GM18511 (cell line): ENCODE measurements at regions not wholly inside any gene's neighbourhood (a gene's known extent, or its start where the extent isn't known, plus 50 kb on each side); places are given as distances from the start of the nearest gene placed in this dataset.

Experiments used
- ATAC-seq: cut with Tn5 transposase; IDR thresholded peaks from one replicate; pipeline ENCODE4 v1.9.1; 2021; ENCODE audit warnings: mild to moderate bottlenecking, moderate library complexity; ENCODE audit not compliant: unreplicated experiment

DNA sequence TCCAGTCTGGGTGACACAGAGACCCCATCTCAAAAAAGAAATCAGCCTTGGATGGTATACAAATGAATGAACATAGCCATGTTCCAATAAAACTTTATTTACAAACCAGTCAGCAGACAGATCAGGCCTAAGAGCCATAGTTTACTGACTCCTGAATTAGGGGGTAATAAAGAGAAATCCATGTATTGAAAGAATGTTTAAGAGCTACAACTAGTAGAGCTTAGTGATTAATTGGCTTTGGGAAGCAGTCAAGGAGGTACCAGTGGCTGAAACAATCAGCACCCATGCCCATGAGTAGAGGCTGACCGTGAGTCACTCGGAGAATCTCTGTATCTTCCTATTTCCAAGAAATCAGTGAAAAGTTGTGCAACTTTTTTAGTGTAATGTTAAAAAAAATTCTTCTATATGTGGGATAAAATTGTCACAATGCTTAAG is 223.6 kb upstream of the RREB1 start:
- ATAC-seq = no peak

DNA sequence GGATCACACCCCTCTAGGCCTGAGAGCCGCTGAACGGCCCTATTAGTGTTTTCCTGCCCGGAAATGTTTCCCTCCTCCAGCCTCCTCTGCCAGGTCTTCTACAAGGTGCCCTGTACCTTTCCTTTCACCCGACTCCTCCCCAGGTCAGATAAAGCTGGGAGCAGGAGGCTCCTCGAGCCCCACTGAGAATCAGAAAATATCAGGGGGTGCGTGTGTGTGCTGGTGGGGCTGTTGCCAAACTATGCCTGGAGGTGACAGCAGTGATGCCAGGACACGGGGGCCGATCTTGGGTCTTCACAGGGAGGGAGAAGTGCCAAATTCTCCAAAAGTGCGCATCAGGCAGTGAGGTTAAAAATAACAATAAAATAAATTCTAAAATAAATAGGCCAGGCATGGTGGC is 222.8 kb upstream of the RREB1 start:
- no peak for ATAC-seq

DNA sequence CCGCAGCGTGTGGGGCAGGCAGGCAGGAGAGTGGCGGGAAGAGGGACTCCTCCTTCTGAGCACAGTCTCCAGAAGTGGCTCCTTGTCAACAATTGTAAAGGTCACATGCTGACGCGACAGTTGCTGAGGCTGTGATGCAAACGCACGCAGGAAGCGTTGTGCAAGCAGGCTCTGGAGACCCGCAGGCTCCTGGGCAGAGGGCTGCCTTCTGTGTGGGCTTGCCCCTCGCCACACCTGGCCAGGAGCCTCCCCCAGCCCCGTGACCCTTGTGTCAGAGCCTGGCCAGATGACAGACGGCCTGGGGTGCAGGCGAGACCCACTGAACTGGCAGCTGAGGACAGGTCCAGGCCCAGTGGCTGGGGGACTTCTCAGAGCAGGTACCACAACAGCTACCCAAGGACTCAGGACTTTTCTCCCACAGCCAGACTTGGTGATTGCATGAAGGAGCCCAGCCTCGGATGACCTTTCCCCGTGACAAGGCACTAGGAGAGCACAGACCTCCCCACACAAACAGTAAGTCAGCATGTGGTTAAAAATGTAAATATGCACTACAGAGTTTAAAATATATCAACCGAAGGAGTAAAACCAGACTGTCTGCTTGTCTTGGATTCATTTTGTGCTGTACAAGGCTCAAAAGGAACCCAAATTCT is 222.1 kb upstream of the RREB1 start:
- ATAC-seq = no peak

DNA sequence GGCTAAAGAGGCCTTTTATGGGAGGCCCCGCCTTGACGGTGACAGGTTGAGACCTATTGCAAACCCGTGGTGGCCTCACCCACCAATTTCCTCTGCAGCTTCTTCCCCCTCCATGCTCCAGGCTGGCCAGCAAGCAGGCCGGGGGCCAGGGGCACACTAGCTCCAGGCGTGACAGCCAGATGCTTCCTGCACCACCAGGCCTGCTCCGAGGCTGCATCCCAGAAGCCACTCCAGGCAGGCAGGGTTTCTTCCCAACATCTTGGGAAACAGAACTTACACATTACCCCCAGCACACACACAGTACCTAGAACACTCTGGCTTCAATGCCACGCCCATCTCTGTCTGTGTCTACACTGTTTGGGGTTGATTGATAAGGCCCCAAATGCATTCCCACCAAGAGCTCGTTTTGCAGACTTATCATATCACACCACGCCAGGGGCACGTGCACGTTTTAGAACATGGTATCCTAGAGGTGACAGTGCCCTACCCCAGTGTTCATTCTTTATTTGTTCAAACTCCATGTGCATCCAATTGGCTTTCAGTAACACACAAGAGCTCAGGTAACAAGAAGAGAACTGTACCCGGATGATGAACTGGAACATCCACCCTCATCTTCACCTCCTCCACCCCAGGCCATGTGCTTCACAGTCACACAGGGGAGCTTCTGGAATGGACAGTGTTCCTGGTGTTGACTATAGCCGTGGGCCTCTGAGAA is 221.4 kb upstream of the RREB1 start:
- ATAC-seq = no peak

DNA sequence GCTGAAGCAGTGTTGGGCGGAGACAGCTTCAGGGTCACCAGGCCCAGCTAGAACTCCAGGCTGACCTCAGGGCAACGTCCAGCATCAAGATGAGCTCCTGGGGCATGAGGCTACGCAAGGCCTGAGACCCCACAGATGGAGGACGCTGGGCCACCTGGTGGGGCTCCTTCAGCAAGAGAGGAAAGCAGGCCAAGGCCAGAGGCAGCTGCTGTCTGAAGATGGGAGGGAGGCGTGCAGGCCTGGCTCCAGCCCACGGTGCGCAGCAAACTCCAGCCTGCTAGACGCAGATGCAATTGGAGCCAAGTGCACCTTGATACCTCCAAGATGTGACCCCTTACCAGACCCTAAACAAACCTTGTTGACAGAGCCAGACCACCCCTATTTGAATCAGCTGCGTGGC is 220.9 kb upstream of the RREB1 start:
- no peak for ATAC-seq

DNA sequence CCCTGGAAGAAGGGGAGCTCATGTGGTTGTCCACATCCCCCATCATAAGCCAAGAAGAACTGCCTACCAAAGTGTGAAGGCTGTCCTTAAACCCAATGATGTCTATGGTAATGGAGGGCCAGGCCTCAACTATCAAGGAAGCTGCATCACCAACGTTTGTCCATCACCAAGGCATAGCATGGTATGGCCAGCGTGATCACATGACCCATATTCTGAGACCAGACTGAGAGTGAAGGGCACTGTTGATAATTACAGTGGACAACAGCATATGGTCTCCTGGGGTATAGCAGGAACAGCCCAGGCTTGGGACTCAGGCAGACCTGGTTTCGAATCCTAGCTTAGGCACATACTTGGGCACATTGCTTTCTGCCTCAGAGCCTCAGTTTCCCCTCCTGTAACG is 218.2 kb upstream of the RREB1 start:
- no peak for ATAC-seq

DNA sequence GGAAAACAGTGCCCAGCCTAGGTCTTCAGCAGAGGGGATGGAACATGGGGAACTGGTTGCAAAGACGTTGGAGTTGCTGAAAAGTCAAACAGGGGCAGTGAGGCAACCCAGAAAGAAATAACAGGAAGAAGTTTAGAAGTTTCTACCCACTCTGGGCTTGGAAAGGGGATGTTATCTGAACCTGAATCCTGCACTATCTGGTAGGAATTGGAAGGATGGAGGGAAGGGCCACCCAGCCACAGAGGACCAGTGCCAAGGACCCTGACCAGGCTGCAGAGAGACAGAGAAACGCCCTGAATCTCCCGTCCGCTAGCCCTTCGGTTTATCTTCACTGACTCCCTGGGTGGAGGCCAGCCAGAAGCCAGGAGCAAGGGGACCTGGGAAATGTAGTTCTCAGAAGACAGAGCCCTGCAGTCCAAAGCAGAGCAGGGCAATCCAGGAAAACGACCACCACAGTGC is 217.3 kb upstream of the RREB1 start:
- no peak for ATAC-seq

DNA sequence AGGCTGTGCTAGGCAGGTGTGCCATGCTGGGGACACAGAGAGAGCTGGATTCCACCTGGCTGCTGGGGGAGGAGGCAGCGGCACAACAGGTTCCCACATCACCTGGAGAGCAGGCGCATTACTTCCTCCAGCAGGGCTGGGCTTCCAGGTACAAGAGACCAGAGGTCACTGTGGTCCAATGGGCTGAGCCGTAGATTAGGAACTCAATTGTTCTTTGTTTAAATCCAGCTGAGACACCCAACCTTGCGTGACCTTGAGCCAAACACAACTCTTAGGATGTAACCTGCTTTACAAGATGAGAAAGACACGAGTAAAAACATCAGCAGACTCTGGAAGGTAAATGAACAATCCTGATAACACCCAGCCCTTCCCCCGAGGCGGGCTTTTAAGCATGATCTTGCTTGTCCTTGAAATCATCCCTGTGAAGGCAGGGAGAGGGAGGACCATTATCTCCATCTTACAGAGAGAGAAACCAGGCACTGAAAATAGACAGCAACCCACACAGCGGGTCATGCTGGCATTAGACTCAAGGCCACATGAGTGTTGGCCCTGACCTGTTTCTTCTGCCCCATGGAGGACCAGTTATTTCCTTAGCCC is 216.5 kb upstream of the RREB1 start:
- ATAC-seq = no peak

DNA sequence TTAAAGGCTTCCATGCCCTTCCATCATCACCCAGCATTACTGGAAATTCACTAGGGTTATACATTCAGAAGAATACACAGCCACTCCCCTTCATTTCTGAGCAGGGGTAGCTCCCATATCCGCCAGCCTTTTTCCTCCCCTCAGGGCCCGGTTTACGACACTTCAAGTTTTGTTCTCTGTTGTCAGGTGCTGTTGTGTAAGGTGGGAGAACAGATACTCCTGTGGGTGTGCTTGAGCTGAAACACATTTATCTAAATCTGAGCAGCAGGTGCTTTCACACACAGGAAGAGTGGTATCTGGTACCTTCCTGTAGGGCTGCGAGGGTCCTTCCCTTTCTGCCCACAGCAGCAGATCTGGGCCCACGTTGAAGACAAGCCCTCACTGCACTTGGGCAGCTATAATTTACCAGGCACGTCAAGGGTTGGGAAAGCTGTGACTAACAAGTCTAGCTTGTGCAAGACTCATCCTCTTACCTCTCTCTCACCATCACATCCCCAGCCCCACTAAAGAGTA is 215.8 kb upstream of the RREB1 start:
- ATAC-seq = no peak

DNA sequence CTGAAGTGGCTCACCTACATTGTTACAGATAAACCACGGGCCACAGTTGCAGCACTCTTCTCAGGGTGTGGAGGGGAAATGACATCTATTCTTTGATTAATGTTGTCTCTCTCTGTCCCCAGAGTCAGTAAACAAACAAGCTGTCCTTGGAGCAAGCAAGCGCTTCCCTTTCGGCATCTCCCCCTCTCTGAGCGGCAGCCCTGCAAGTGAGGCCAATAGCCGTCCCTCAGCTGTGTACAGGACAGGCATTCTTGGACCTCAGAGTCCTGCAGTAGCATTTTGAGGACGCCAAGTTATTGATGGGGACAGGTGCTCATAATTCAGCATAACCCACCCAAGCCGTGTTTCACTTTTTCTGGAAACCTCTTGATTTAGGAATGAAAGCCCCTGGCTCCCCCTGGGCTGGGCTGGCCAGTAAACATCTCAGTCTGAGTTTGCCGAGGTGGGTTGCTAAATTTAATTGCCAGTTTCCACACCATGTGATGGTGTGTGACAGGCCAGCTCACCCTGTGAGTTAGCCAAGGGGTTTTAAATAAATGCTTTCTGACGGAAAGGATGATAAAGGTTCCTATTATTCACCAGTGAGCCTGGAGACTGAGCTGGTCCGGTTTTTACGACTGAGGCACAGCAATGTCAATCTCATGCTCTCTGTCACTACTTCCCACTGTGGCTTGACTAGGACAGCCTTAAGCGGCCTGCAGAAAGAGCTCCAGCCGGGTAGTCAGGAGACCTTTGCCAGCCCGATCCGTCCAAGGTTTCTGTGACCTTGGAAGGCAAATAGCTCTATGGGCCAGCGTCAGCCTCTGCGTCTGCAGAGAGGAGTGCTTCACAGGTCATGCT is 214.8 kb upstream of the RREB1 start:
- no peak for ATAC-seq

DNA sequence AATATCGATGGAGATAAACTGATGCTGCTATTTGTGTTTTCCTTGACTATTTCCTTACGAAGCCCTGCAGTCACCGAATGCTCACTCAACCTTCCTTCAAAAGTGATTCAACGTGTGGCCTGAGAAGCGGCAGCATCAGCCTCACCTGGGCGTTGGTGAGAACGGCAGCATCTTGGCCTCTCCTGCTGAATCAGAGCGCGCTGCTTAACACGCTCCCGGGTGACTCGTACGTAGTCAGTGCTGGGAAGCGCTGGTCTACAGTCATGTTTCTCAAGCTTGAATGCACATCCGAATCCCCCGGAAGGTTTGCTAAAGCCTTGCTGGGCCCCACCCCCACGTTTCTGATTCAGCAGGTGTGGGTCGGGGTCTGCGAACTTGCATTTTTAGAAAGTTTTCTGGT is 214.1 kb upstream of the RREB1 start:
- ATAC-seq = no peak

DNA sequence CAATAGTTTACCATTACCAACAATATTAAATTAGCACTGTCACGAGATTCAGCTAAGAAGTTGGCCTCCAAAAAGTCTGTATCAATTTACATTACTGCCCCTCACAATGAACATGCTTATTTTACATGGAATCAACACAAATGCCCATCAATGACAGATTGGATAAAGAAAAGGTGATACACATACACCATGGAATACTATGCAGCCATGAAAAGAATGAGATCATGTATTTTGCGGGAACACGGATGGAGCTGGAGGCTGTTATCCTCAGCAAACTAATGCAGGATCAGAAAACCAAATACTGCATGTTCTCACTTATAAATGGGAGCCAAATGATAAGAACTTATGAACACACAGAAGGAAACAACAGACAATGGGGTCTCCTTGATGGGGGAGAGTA is 211.8 kb upstream of the RREB1 start:
- ATAC-seq = no peak

DNA sequence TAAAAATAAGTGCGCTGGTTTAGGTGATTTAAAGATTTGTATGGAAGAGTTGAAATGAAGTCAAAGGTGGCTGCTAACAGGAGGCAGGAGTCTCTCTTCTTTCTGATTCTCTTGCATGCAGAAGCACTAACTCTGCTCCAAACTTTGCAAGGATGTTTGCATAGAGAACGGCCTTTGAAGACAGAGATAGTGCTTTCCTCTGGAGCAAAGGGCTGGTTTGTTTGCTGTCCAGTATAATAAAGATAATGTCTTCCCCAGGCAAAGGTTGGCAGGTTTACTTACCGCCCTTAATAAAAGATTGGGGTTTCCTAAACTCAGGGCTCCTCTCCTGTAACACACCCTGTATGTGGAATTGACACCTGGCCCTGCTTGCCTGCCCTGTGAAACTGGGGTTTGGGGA is 210.6 kb upstream of the RREB1 start:
- no peak for ATAC-seq

DNA sequence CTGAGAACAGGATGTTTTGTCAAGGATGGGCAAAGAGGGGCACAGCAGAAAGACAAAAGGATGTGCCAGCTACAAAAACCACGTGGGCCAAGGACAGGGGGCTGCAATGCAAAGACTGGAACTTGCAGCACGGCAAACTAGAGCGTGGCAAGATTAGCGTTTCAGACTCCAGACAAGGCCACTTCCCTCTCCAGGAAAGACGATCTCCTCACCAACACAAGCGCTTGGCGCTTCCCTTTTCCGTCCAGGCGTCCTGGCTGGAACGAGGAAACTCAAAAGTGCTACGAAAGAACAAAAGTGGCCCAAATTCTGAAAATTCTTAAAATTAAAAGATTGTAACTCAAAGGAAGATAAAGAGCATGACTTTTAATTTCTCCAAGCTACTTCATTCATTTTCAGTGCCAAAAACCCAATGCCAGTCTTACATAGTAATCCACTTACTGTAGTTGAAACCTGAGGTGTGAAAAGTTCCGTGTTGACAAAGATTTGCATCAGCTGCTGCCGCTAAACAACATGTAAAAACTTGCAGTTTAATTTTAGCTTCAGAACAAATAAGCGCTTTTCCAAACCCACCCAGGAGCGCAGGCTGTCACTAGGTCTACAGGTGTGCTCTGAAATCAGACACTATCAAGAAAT is 207.1 kb upstream of the RREB1 start:
- no peak for ATAC-seq

DNA sequence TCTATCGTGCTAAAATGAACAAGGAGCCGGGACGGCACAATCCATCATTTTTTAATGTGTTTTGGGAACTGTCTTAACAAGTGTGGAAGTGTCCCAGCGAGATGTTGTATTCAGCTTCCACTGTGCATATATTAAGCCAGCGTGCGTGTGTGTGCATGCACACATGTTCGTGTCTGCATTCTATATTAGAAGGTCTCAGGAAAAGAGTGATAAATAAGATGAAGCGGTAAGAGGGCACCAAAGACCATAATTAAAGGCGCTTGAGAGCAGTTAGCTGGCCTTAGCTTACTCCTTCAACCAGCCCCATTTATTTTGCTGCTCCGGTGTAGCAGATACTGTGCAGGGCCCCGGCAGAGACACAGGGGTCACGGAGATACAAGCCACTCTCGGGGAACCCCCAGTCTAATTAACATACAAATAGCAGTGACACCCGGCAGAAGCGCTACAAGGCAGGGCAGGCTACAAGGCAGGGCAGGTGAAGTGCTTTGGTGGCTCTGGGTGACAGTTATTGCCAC is 206.5 kb upstream of the RREB1 start:
- no peak for ATAC-seq

DNA sequence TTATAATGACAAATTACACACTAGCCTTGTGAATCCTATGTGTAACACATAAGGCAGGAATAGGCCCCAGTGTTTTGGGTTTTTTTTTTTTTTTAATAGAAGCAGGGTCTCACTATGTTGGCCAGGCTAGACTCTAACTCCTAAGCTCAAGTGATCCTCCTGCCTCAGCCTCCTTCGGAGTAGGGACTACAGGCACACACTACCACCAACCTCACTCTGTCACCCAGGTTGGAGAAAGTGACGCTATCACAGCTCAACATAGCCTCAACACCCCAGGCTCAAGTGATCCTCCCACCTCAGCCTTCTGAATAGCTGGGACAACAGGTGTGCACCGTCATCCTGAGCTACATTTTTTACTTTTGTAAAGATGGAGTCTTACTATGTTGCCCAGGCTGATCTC is 205.8 kb upstream of the RREB1 start:
- no peak for ATAC-seq

DNA sequence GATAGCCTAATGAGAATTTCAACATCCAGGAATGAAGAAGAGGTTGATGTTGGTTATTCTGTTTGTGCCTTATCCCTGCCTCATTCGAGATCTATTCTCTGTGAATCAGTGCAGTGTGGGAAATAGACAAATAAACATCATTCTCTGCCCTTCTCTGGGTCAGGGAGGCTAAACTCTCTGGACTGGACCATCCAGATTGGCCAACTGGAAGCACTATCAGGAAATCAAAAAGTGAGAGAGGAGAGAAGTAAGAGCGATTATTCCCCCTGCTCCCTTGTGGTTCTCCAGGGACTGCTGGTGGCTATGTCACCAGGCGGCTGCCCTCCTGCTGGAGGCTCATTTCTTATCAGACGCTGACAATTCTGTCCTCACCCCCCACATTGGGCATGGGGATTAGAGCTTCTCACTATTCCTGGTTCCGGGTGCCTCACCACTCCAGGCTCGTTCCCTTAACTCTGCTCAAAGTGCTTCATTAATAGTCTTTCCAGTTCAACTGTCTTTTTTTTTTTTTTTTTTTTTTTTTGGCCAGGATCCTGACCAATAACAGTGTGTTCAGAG is 201.7 kb upstream of the RREB1 start:
- no peak for ATAC-seq

DNA sequence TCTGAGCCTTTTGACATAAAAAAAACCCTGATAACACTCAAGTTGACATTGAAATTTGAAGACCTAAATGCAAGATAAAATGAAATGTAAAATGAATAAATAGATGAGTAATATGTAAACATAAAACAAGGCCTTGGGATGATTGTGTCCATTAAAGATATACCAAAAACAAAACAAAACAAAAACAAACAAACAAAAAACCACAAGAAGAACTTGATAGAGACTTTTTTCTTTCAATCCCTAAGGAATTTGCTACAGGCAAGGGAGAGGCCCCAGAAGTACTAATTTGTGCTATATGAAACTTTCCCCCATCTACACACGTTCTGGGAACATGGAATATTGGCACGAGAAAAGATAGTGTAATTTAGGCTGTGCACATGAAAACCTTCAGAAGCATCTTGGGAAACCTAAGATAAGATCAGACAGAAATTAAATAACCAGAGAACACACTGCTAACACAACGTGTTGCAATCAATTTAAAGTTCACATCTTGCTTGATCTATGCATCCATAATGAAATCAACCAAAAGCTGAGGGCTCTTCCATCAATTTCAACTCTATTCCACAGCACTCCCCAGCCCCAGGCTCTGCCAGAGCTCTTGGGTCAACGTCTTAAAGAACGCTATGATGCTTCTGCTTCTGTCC is 201.1 kb upstream of the RREB1 start:
- ATAC-seq = no peak

DNA sequence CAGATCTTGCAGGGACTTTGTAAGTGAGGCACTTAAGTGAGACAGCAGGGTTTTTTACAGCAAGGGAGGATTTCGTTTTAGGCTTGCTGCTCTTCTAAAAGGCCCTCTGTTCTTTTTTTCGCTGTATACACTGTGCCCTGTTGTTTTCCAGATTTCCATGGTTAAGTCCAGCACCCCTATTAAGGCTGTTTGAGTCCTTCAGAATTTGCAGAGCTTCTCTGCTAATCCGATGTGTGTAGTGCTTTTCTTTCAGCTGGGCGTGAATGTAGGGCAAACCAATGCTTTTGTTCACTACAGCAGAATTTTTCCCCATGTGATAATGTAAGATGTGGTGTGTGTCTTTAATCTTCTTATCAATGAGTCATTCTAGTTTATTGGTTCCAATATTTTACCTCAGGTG is 200.5 kb upstream of the RREB1 start:
- ATAC-seq = no peak

DNA sequence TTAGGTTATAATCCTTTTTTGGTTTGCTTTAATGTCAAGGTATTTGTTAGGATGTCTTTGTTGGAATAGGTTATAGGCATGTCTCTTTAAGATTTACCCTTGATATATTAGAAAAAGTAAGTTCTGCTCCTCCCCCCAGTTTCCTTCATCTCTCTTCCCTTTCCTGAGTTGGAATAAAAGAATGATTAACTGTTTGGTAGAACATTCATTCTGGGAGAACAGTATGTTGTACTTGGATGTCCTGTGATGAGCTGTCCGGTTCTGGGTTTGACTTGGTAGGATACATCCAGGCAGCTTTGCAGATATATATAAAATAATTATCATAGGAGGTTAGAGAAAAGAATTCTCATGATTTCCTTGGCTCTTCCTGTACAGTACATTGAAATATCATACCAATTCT is 199.6 kb upstream of the RREB1 start:
- ATAC-seq = no peak
